ENCODE measurements at regions not wholly inside any gene's neighbourhood (a gene's known extent, or its start where the extent isn't known, plus 50 kb on each side); places are given as distances from the start of the nearest gene placed in this dataset.
A peak's percentile ranks its signal among the peaks of the same experiment; 100 is the strongest.
"Not testable (repeated sequence)": the region's sequence is repeated elsewhere in the genome, so short reads cannot be mapped to it uniquely, and the experiment has no call there.

- no peaks in the 10 kb centered on the region for H3K36me3 ChIP-seq
- no peak overlapping the region for H3K27ac ChIP-seq
- H3K27me3 ChIP-seq = no peaks in the 10 kb centered on the region
- DNase-seq = peak in 1 of 5 donors; percentile 10
- WGBS, 4 donors = 91 to 95% (median 93%) methylated on average over 7 of the region's 7 CpGs
- intact Hi-C loops (cut with DNase I) = loop anchor here in 1 of 10 donors (10.0 kb wide), 1 partner anchor 64 kb away; the partner anchor contains the start of gene SMURF2
- no peaks in the 10 kb centered on the region for H3K9me3 ChIP-seq
- ATAC-seq = no peak
- H3K4me3 ChIP-seq = no peak overlapping the region
- H3K4me1 ChIP-seq = peaks cover 0 to 21% (median 10%) of the 10 kb centered on the region in 12 donors
- TF ChIP-seq POLR2A (IDR thresholded peaks at IDR 0.05) (no peak), CTCF (IDR thresholded peaks at IDR 0.05) (no peak)
These were observed 67.1 kb upstream of the SMURF2 start for GRCh38 chr17:64729201-64729600.

- ATAC-seq = peak in 1 of 4 donors; percentile 43
- TF ChIP-seq POLR2A (IDR thresholded peaks at IDR 0.05) (no peak), CTCF (IDR thresholded peaks at IDR 0.05) (no peak)
- H3K4me1 ChIP-seq = peaks cover 0 to 31% (median 17%) of the 10 kb centered on the region in 12 donors
- intact Hi-C loops (cut with DNase I) = loop anchor here in 1 of 10 donors (10.0 kb wide), 1 partner anchor 63 kb away; the partner anchor contains the start of gene SMURF2
- H3K27me3 ChIP-seq = no peaks in the 10 kb centered on the region
- H3K36me3 ChIP-seq = no peaks in the 10 kb centered on the region
- H3K27ac ChIP-seq = peak overlapping the region in 2 of 12 donors; percentile 5 to 51
- peak in 1 of 5 donors; percentile 28 for DNase-seq
- 76 to 83% (median 79%) methylated on average over 8 of the region's 8 CpGs for WGBS, 4 donors
- no peak overlapping the region for H3K4me3 ChIP-seq
- no peaks in the 10 kb centered on the region for H3K9me3 ChIP-seq
These were observed 66.1 kb upstream of the SMURF2 start for GRCh38 chr17:64728041-64728695.

- H3K4me1 ChIP-seq = peaks cover 0 to 18% (median 12%) of the 10 kb centered on the region in 12 donors
- H3K27me3 ChIP-seq, H3K4me3 ChIP-seq, ATAC-seq, H3K27ac ChIP-seq, H3K9me3 ChIP-seq, H3K36me3 ChIP-seq, DNase-seq: not testable (repeated sequence)
- intact Hi-C loops (cut with DNase I) = loop anchor here in 1 of 10 donors (10.0 kb wide), 1 partner anchor 61 kb away; the partner anchor contains the start of gene SMURF2
- WGBS, 4 donors = 96 to 98% (median 97%) methylated on average over 5 of the region's 5 CpGs
These were observed 63.9 kb upstream of the SMURF2 start for GRCh38 chr17:64726025-64726424.

GRCh38 chr17:64724246-64724645 is 62.1 kb upstream of the SMURF2 start:
- H3K4me3 ChIP-seq, H3K27me3 ChIP-seq, H3K9me3 ChIP-seq, H3K36me3 ChIP-seq: not testable (repeated sequence)
- Histone ChIP-seq H3K27ac (peak overlapping the region; percentile 9 to 78 (median 58)), H3K4me1 (peaks cover 0 to 25% (median 12%) of the 10 kb centered on the region in 12 donors)
- peak; percentile 88 to 99 (median 96) for ATAC-seq
- intact Hi-C loops (cut with DNase I) = loop anchor here in 1 of 10 donors (10.0 kb wide), 1 partner anchor 59 kb away; the partner anchor contains the start of gene SMURF2
- WGBS, 4 donors = 40 to 56% (median 52%) methylated on average over 6 to 8 of the region's 8 CpGs
- DNase-seq = peak; percentile 80 to 85 (median 81)

GRCh38 chr17:64723781-64724180 is 61.7 kb upstream of the SMURF2 start:
- Histone ChIP-seq H3K4me3 (no peak overlapping the region), H3K27me3 (no peaks in the 10 kb centered on the region), H3K36me3 (no peaks in the 10 kb centered on the region), H3K27ac (peak overlapping the region; percentile 9 to 78 (median 58)), H3K4me1 (peaks cover 0 to 25% (median 12%) of the 10 kb centered on the region in 12 donors), H3K9me3 (no peaks in the 10 kb centered on the region)
- 77 to 79% (median 77%) methylated on average over 2 of the region's 2 CpGs for WGBS, 4 donors
- intact Hi-C loops (cut with DNase I) = loop anchor here in 1 of 10 donors (10.0 kb wide), 1 partner anchor 59 kb away; the partner anchor contains the start of gene SMURF2
- TF ChIP-seq CTCF (IDR thresholded peaks at IDR 0.05) (no peak), POLR2A (IDR thresholded peaks at IDR 0.05) (no peak)
- DNase-seq (no peak), ATAC-seq (no peak)

GRCh38 chr17:64721556-64721955 is 59.4 kb upstream of the SMURF2 start:
- intact Hi-C loops (cut with DNase I) = loop anchor here in 1 of 10 donors (10.0 kb wide), 1 partner anchor 57 kb away; the partner anchor contains the start of gene SMURF2
- H3K27me3 ChIP-seq, ATAC-seq: not testable (repeated sequence)

GRCh38 chr17:64720253-64720652 is 58.1 kb upstream of the SMURF2 start:
- not testable (repeated sequence) for ATAC-seq, H3K27me3 ChIP-seq, H3K9me3 ChIP-seq, H3K36me3 ChIP-seq, H3K4me3 ChIP-seq, DNase-seq
- peaks cover 0 to 25% (median 12%) of the 10 kb centered on the region in 12 donors for H3K4me1 ChIP-seq
- peak overlapping the region in 1 of 12 donors; percentile 24 for H3K27ac ChIP-seq
- intact Hi-C loops (cut with DNase I) = loop anchor here in 1 of 10 donors (10.0 kb wide), 1 partner anchor 55 kb away; the partner anchor contains the start of gene SMURF2
- WGBS, 4 donors = 61 to 73% (median 68%) methylated on average over 6 of the region's 6 CpGs

More at GRCh38 chr17:64721556-64721955, 59.4 kb upstream of the SMURF2 start:
- not testable (repeated sequence) for H3K27ac ChIP-seq, H3K36me3 ChIP-seq, DNase-seq, H3K9me3 ChIP-seq, H3K4me3 ChIP-seq
- WGBS, 4 donors = 89 to 96% (median 91%) methylated on average over 1 of the region's 1 CpG
- H3K4me1 ChIP-seq = peaks cover 0 to 25% (median 12%) of the 10 kb centered on the region in 12 donors

Measured in heart left ventricle (tissue), 16 donors.